ENCODE measurements at regions not wholly inside any gene's neighbourhood (a gene's known extent, or its start where the extent isn't known, plus 50 kb on each side); places are given as distances from the start of the nearest gene placed in this dataset.

GRCh38 chr2:237244976-237245646 is 159.4 kb downstream of the COPS8 start (continued):
- TF ChIP-seq ZNF609 (CRISPR knock-in tag; IDR thresholded peaks at IDR 0.05; ENCODE audit: borderline replicate concordance) (no peak), GTF2E2 (tag; IDR thresholded peaks at IDR 0.05) (no peak), CBX3 (IDR thresholded peaks at IDR 0.05; ENCODE audit: borderline replicate concordance in 1 of 2, low read length in 2 of 2) (no peak), ZNF584 (CRISPR knock-in tag; IDR thresholded peaks at IDR 0.05; ENCODE audit: low read depth) (no peak), FOSL1 (tag; conservative IDR thresholded peaks at IDR 0.05) (no peak)

- no peaks in the 10 kb centered on the region for H3K4me1 ChIP-seq (replicated peaks in 1 of 2; ENCODE audit: control insufficient read depth in 2 of 2, insufficient read depth in 2 of 2, low read length in 2 of 2)
- no peaks in the 10 kb centered on the region for H3K9me1 ChIP-seq (ENCODE audit: control insufficient read depth, insufficient read depth, low read length)
- FAIRE-seq (no peak), ATAC-seq (no peak), DNase-seq (ENCODE audit: extremely low read depth in 1 of 4, low spot score in 3 of 4) (no peak)
- no peaks in the 10 kb centered on the region; a peak in 1 of 5 replicates for H3K27me3 ChIP-seq (ENCODE audit: control insufficient read depth in 2 of 2, insufficient read depth in 2 of 2, low read length in 2 of 2)
- H3K4me3 ChIP-seq, result no peak overlapping the region
- intact Hi-C loops (cut with micrococcal nuclease), result no loop called here
- H3K79me2 ChIP-seq (ENCODE audit: control insufficient read depth, insufficient read depth, low read length), result no peaks in the 10 kb centered on the region
- no TSS peak for BruUV-seq (replicated peaks)
- no peak overlapping the region for H3K9ac ChIP-seq (ENCODE audit: insufficient read depth in 1 of 2, low read depth in 2 of 2, low read length in 2 of 2)
- in situ Hi-C loops (cut with MboI), result no loop called here
- no peaks in the 10 kb centered on the region for H3K9me3 ChIP-seq (replicated peaks; ENCODE audit: control insufficient read depth, insufficient read depth, low read depth, low read length)
- 3% methylated on average over 3 of the region's 3 CpGs for WGBS (ENCODE audit: insufficient coverage, low coverage, missing lambda C conversion rate)
- no peak overlapping the region for H2AFZ ChIP-seq (ENCODE audit: low read depth, low read length)
- H3K36me3 ChIP-seq (ENCODE audit: control insufficient read depth, insufficient read depth, low read length), result no peaks in the 10 kb centered on the region
- no peaks in the 10 kb centered on the region for H4K20me1 ChIP-seq (replicated peaks; ENCODE audit: control insufficient read depth, insufficient read depth, low read length)
- ChIA-PET POLR2A (no interaction called here), CTCF (ENCODE audit: low intra/inter-chr PET ratio) (no interaction called here)
- no peak overlapping the region for H3K27ac ChIP-seq (ENCODE audit: extremely low read depth, low read depth, low read length)
- H3K4me2 ChIP-seq (ENCODE audit: insufficient read depth, low read length), result no peak overlapping the region
- no peak for TF ChIP-seq RBBP5 (IDR thresholded peaks at IDR 0.05; ENCODE audit: borderline replicate concordance, insufficient read depth, low read length, poor library complexity, severe bottlenecking)
- no peak for TF ChIP-seq CREB1 (IDR thresholded peaks at IDR 0.05)
- TF ChIP-seq CREB1 (CRISPR knock-in tag; IDR thresholded peaks at IDR 0.05), result no peak
- TF ChIP-seq THRAP3 (IDR thresholded peaks at IDR 0.05; ENCODE audit: borderline replicate concordance), result no peak
- TF ChIP-seq GABPB1 (CRISPR knock-in tag; IDR thresholded peaks at IDR 0.05), result no peak
- no peak for TF ChIP-seq ELK3 (CRISPR knock-in tag; IDR thresholded peaks at IDR 0.05)
- no peak for TF ChIP-seq HNRNPL (IDR thresholded peaks at IDR 0.05; ENCODE audit: low read depth, low read length)
- no peak for TF ChIP-seq TCF15 (CRISPR knock-in tag; IDR thresholded peaks at IDR 0.05)
- no peak for TF ChIP-seq CGGBP1 (CRISPR knock-in tag; IDR thresholded peaks at IDR 0.05)
Observed at GRCh38 chr2:237250599-237250998, 163.4 kb downstream of the COL6A3 start.
